NCI-H1417 treated with DMSO at 0.1 percent for 48 hours (cell line): ENCODE measurements at regions not wholly inside any gene's neighbourhood (a gene's known extent, or its start where the extent isn't known, plus 50 kb on each side); places are given as distances from the start of the nearest gene placed in this dataset.

Experiments used
- DNase-seq: peaks from one replicate; lab custom pipeline; 2025; lab: John Stamatoyannopoulos, UW

GRCh38 chr16:73813527-73813926, 483.1 kb upstream of the PSMD7 start:
- DNase-seq, result no peak

GRCh38 chr16:73804456-73804855, 492.2 kb upstream of the PSMD7 start:
- DNase-seq, result no peak

GRCh38 chr16:73798471-73798870, 498.1 kb upstream of the PSMD7 start:
- DNase-seq, result no peak

GRCh38 chr16:73797115-73797514, 499.5 kb upstream of the PSMD7 start:
- DNase-seq, result no peak

GRCh38 chr16:73796241-73796640, 500.4 kb upstream of the PSMD7 start:
- no peak for DNase-seq

GRCh38 chr16:73794994-73795393, 501.6 kb upstream of the PSMD7 start:
- no peak for DNase-seq

GRCh38 chr16:73793871-73794437, 502.7 kb upstream of the PSMD7 start:
- DNase-seq, result no peak

- no peak for DNase-seq
Observed at GRCh38 chr16:73793260-73793659, 503.4 kb upstream of the PSMD7 start.

GRCh38 chr16:73792199-73793020, 504.2 kb upstream of the PSMD7 start:
- DNase-seq, result no peak

- DNase-seq, result no peak
Observed at GRCh38 chr16:73781297-73781696, 515.3 kb upstream of the PSMD7 start.

- no peak for DNase-seq
Observed at GRCh38 chr16:73778887-73779286, 517.7 kb upstream of the PSMD7 start.

- no peak for DNase-seq
Observed at GRCh38 chr16:73775841-73776388, 520.7 kb upstream of the PSMD7 start.

- DNase-seq, result no peak
Observed at GRCh38 chr16:73771196-73772064, 525.2 kb upstream of the PSMD7 start.

- no peak for DNase-seq
Observed at GRCh38 chr16:73768786-73769203, 527.8 kb upstream of the PSMD7 start.

- DNase-seq, result no peak
Observed at GRCh38 chr16:73764321-73764720, 532.3 kb upstream of the PSMD7 start.

- no peak for DNase-seq
Observed at GRCh38 chr16:73756289-73757178, 540.1 kb upstream of the PSMD7 start.

- DNase-seq, result no peak
Observed at GRCh38 chr16:73753931-73754330, 542.7 kb upstream of the PSMD7 start.

- DNase-seq, result no peak
Observed at GRCh38 chr16:73750639-73751038, 546.0 kb upstream of the PSMD7 start.

- no peak for DNase-seq
Observed at GRCh38 chr16:73747328-73747727, 549.3 kb upstream of the PSMD7 start.

GRCh38 chr16:73746554-73746953, 550.1 kb upstream of the PSMD7 start:
- DNase-seq, result no peak
